H9 (cell line): ENCODE measurements at regions not wholly inside any gene's neighbourhood (a gene's known extent, or its start where the extent isn't known, plus 50 kb on each side); places are given as distances from the start of the nearest gene placed in this dataset.
"Not testable (repeated sequence)": the region's sequence is repeated elsewhere in the genome, so short reads cannot be mapped to it uniquely, and the experiment has no call there.

Source experiments
- DNase-seq: peaks from one replicate; pipeline ENCODE4 v3.0.0-alpha.2; 2017
- H2AFZ ChIP-seq: one replicate; pipeline ENCODE4 v1.6.1; 2013; ENCODE audit warnings: mild to moderate bottlenecking, low read length, control low read depth, moderate library complexity
- H2AK5ac ChIP-seq: 2 replicates; pipeline ENCODE4 v1.6.1; 2013; ENCODE audit warnings: low read length, control low read depth, mixed read lengths; ENCODE audit not compliant: insufficient read length
- H2BK120ac ChIP-seq: one replicate; pipeline ENCODE4 v1.6.1; 2013; ENCODE audit warnings: low read depth, mild to moderate bottlenecking, low read length, control low read depth, inconsistent platforms; ENCODE audit not compliant: poor library complexity, severe bottlenecking
- H2BK12ac ChIP-seq: 2 replicates; pipeline ENCODE4 v1.6.1; 2013; ENCODE audit warnings: low read length, control low read depth, mixed read lengths, low read depth; ENCODE audit not compliant: insufficient read length
- H2BK15ac ChIP-seq: 2 replicates; pipeline ENCODE4 v1.6.1; 2013; ENCODE audit warnings: low read depth, low read length, control low read depth
- H2BK20ac ChIP-seq: one replicate; pipeline ENCODE4 v1.6.1; 2013; ENCODE audit warnings: low read depth, mild to moderate bottlenecking, low read length, control low read depth, inconsistent platforms; ENCODE audit not compliant: poor library complexity, severe bottlenecking
- H2BK5ac ChIP-seq: 2 replicates; pipeline ENCODE4 v1.6.1; 2013; ENCODE audit warnings: low read length, control low read depth, mixed read lengths; ENCODE audit not compliant: insufficient read length
- H3K14ac ChIP-seq: 2 replicates; pipeline ENCODE4 v1.6.1; 2013; ENCODE audit warnings: low read length, control low read depth; ENCODE audit not compliant: insufficient read depth
- H3K18ac ChIP-seq: 2 replicates; pipeline ENCODE4 v1.6.1; 2013; ENCODE audit warnings: low read depth, mild to moderate bottlenecking, mixed read lengths, low read length, control low read depth; ENCODE audit not compliant: insufficient read length
- H3K23ac ChIP-seq: 2 replicates; pipeline ENCODE4 v1.6.1; 2013; ENCODE audit warnings: low read length, control low read depth, mixed read lengths, low read depth; ENCODE audit not compliant: insufficient read length
- H3K23me2 ChIP-seq: 2 replicates; pipeline ENCODE4 v1.6.1; 2013; ENCODE audit warnings: low read depth, mild to moderate bottlenecking, mixed read lengths, low read length, control low read depth; ENCODE audit not compliant: insufficient read length, poor library complexity, severe bottlenecking
- H3K27ac ChIP-seq: 2 replicates; pipeline ENCODE4 v1.5.1; 2013; ENCODE audit warnings: low read length, control low read depth, mixed read lengths, low read depth; ENCODE audit not compliant: insufficient read length
- H3K27me3 ChIP-seq: 2 replicates; pipeline ENCODE4 v1.6.1; 2013; ENCODE audit warnings: low read length, control low read depth, inconsistent platforms; ENCODE audit not compliant: insufficient read depth
- H3K4ac ChIP-seq: 2 replicates; pipeline ENCODE4 v1.6.1; 2013; ENCODE audit warnings: low read depth, mild to moderate bottlenecking, control low read depth, inconsistent platforms, low read length, moderate library complexity
- H3K4me1 ChIP-seq: 2 replicates; pipeline ENCODE4 v1.6.1; 2013; ENCODE audit warnings: low read length, control low read depth, inconsistent platforms; ENCODE audit not compliant: insufficient read depth
- H3K4me2 ChIP-seq: 2 replicates; pipeline ENCODE4 v1.6.1; 2013; ENCODE audit warnings: low read length, control low read depth, mixed read lengths; ENCODE audit not compliant: insufficient read length, insufficient read depth
- H3K56ac ChIP-seq: 2 replicates; pipeline ENCODE4 v1.6.1; 2013; ENCODE audit warnings: low read depth, mild to moderate bottlenecking, mixed read lengths, low read length, control low read depth; ENCODE audit not compliant: insufficient read length
- H3K79me1 ChIP-seq: 2 replicates; pipeline ENCODE4 v1.6.1; 2013; ENCODE audit warnings: low read depth, mild to moderate bottlenecking, moderate library complexity, low read length, control low read depth, inconsistent platforms; ENCODE audit not compliant: insufficient read depth, poor library complexity, severe bottlenecking
- H3K79me2 ChIP-seq: 2 replicates; pipeline ENCODE4 v1.6.1; 2013; ENCODE audit warnings: low read length, control low read depth, inconsistent platforms; ENCODE audit not compliant: insufficient read depth
- H3K9ac ChIP-seq: 2 replicates; pipeline ENCODE4 v1.6.1; 2013; ENCODE audit warnings: low read length, control low read depth, mixed read lengths; ENCODE audit not compliant: insufficient read length; ENCODE audit errors: extremely low read depth
- H3K9me3 ChIP-seq: one replicate; pipeline ENCODE4 v1.6.1; 2013; ENCODE audit warnings: low read depth, low read length, inconsistent platforms; ENCODE audit not compliant: control insufficient read depth
- H3T11ph ChIP-seq: one replicate; pipeline ENCODE4 v1.6.1; 2013; ENCODE audit warnings: mild to moderate bottlenecking, low read length, control low read depth, inconsistent platforms
- H4K20me1 ChIP-seq: one replicate; pipeline ENCODE4 v1.6.1; 2013; ENCODE audit not compliant: control insufficient read depth, insufficient read length, insufficient read depth
- H4K5ac ChIP-seq: 2 replicates; pipeline ENCODE4 v1.6.1; 2013; ENCODE audit warnings: low read depth, mild to moderate bottlenecking, mixed read lengths, low read length, control low read depth; ENCODE audit not compliant: insufficient read length
- H4K8ac ChIP-seq: replicated peaks from 2 replicates; pipeline ENCODE4 v1.6.1; 2013; ENCODE audit warnings: low read length, control low read depth, mixed read lengths, low read depth; ENCODE audit not compliant: insufficient read length
- H4K91ac ChIP-seq: 2 replicates; pipeline ENCODE4 v1.6.1; 2013; ENCODE audit warnings: low read depth, mild to moderate bottlenecking, moderate library complexity, mixed read lengths, low read length, control low read depth; ENCODE audit not compliant: insufficient read length
- H3K27ac Mint-ChIP-seq, 3 experiments: 2 replicates in 2 of 3; 3 replicates in 1 of 3; pipeline ENCODE4 v1.8.0; 2020 to 2021; ENCODE audit warnings: mixed read lengths in 3 of 3, mild to moderate bottlenecking in 1 of 3, moderate library complexity in 1 of 3
- H3K27me3 Mint-ChIP-seq: 2 replicates; pipeline ENCODE4 v1.8.0; 2021; ENCODE audit warnings: low read depth, mild to moderate bottlenecking, moderate library complexity, mixed read lengths
- H3K36me3 Mint-ChIP-seq, 3 experiments: 2 replicates in 2 of 3; 3 replicates in 1 of 3; pipeline ENCODE4 v1.8.0; 2020 to 2021; ENCODE audit warnings: low read depth in 3 of 3, mixed read lengths in 3 of 3; ENCODE audit not compliant: insufficient read depth in 1 of 3
- H3K4me1 Mint-ChIP-seq, 2 experiments: 2 replicates each; pipeline ENCODE4 v1.8.0; 2020; ENCODE audit warnings: mixed read lengths in 2 of 2
- H3K4me3 Mint-ChIP-seq, 2 experiments: 2 replicates in 1 of 2; 3 replicates in 1 of 2; pipeline ENCODE4 v1.8.0; 2020 to 2021; ENCODE audit warnings: mild to moderate bottlenecking in 2 of 2, mixed read lengths in 2 of 2, moderate library complexity in 1 of 2
- H3K9me3 Mint-ChIP-seq, 2 experiments: 2 replicates in 1 of 2; 3 replicates in 1 of 2; pipeline ENCODE4 v1.8.0; 2020; ENCODE audit warnings: mild to moderate bottlenecking in 2 of 2, mixed read lengths in 2 of 2, moderate library complexity in 1 of 2
- CTCF ChIP-seq: fragments of 200-600 bp; sonication (generic); conservative IDR thresholded peaks from 3 replicates; pipeline ENCODE4 v1.8.0; 2021; ENCODE audit warnings: antibody characterized with exemption, mild to moderate bottlenecking
- WGBS: extraction: QIAGEN DNeasy Blood & Tissue Kit; methylation state at CpG from one replicate; pipeline ENCODE4 v1.1.7; 2013; ENCODE audit warnings: missing lambda C conversion rate, low lambda C conversion rate, mixed read lengths; ENCODE audit not compliant: insufficient read length; ENCODE audit errors: extremely low coverage; 5-methylcytosine and 5-hydroxymethylcytosine counted together

GRCh38 chrX:3803305-3803704 is 89.9 kb upstream of the PRKX start:
- H3K9me3 ChIP-seq: no peaks in the 10 kb centered on the region
- WGBS: no CpG with 5 or more reads among the region's 5 CpGs

GRCh38 chrX:3795411-3795810 is 82.0 kb upstream of the PRKX start:
- H4K5ac ChIP-seq, H3K4me2 ChIP-seq, H4K8ac ChIP-seq, H3K9ac ChIP-seq, DNase-seq, H3K36me3 Mint-ChIP-seq, H3K9me3 Mint-ChIP-seq, H3K79me1 ChIP-seq, H3K23ac ChIP-seq, H3T11ph ChIP-seq, H3K27ac Mint-ChIP-seq, H3K4ac ChIP-seq, H3K18ac ChIP-seq, H3K4me1 Mint-ChIP-seq, H2AK5ac ChIP-seq, H3K27me3 ChIP-seq, H3K56ac ChIP-seq, H3K27ac ChIP-seq, H4K20me1 ChIP-seq, H3K4me3 Mint-ChIP-seq, H2AFZ ChIP-seq, H2BK12ac ChIP-seq, H3K79me2 ChIP-seq, H3K23me2 ChIP-seq, H3K14ac ChIP-seq, H3K4me1 ChIP-seq, H3K9me3 ChIP-seq, H4K91ac ChIP-seq, H2BK5ac ChIP-seq, H2BK120ac ChIP-seq, H2BK20ac ChIP-seq, H2BK15ac ChIP-seq: not testable (repeated sequence)
- no CpG with 5 or more reads among the region's 4 CpGs for WGBS
- peaks cover 12% of the 10 kb centered on the region for H3K27me3 Mint-ChIP-seq

More at GRCh38 chrX:3803305-3803704, 89.9 kb upstream of the PRKX start:
- Mint-ChIP-seq H3K4me3 (no peak overlapping the region), H3K4me1 (peaks cover 15 to 20% of the 10 kb centered on the region in 2 experiments), H3K36me3 (no peaks in the 10 kb centered on the region), H3K27ac (no peak overlapping the region), H3K27me3 (no peaks in the 10 kb centered on the region), H3K9me3 (no peaks in the 10 kb centered on the region)
- no peak overlapping the region for H2BK5ac ChIP-seq
- no peak overlapping the region for H3K18ac ChIP-seq
- H2BK20ac ChIP-seq: no peak overlapping the region
- no peaks in the 10 kb centered on the region for H3K4me1 ChIP-seq
- no peak overlapping the region for H4K5ac ChIP-seq
- H3K56ac ChIP-seq: no peak overlapping the region
- no peaks in the 10 kb centered on the region for H3K79me2 ChIP-seq
- H4K91ac ChIP-seq: no peak overlapping the region
- H2BK120ac ChIP-seq: no peak overlapping the region
- H4K8ac ChIP-seq: no peak overlapping the region
- H3K27ac ChIP-seq: no peak overlapping the region
- H3K23ac ChIP-seq: no peak overlapping the region
- H3T11ph ChIP-seq: no peak overlapping the region
- no peaks in the 10 kb centered on the region for H3K27me3 ChIP-seq
- H3K4me2 ChIP-seq: no peak overlapping the region
- H2BK12ac ChIP-seq: no peak overlapping the region
- no peak for TF ChIP-seq CTCF
- no peaks in the 10 kb centered on the region for H4K20me1 ChIP-seq
- H3K4ac ChIP-seq: no peak overlapping the region
- DNase-seq: no peak
- H2BK15ac ChIP-seq: no peak overlapping the region
- H2AFZ ChIP-seq: no peak overlapping the region
- H3K9ac ChIP-seq: no peak overlapping the region
- no peaks in the 10 kb centered on the region for H3K23me2 ChIP-seq
- no peak overlapping the region for H3K14ac ChIP-seq
- no peak overlapping the region for H2AK5ac ChIP-seq
- no peaks in the 10 kb centered on the region for H3K79me1 ChIP-seq
